Left ventricle myocardium inferior (tissue), 1 donor: ENCODE measurements at regions not wholly inside any gene's neighbourhood (a gene's known extent, or its start where the extent isn't known, plus 50 kb on each side); places are given as distances from the start of the nearest gene placed in this dataset.

Experiments used
- DNase-seq: peaks from one replicate; pipeline ENCODE4 v3.0.0-alpha.2; 2020
- H3K27ac ChIP-seq: fragments of 200-600 bp; replicated peaks from 2 replicates; pipeline ENCODE4 v1.8.0; 2021
- H3K27me3 ChIP-seq: fragments of 200-600 bp; 2 replicates; pipeline ENCODE4 v1.8.0; 2021; ENCODE audit warnings: low read depth
- H3K36me3 ChIP-seq: fragments of 200-600 bp; 2 replicates; pipeline ENCODE4 v1.8.0; 2021
- H3K4me1 ChIP-seq: fragments of 200-600 bp; 2 replicates; pipeline ENCODE4 v1.8.0; 2021
- H3K4me3 ChIP-seq: fragments of 200-600 bp; 2 replicates; pipeline ENCODE4 v1.8.0; 2021; ENCODE audit warnings: mild to moderate bottlenecking, moderate library complexity
- H3K9me3 ChIP-seq: fragments of 200-600 bp; replicated peaks from 2 replicates; pipeline ENCODE4 v1.8.0; 2021
- CTCF ChIP-seq: fragments of 200-600 bp; IDR thresholded peaks from 2 replicates; pipeline ENCODE4 v1.8.0; 2021; ENCODE audit warnings: antibody characterized with exemption, mild to moderate bottlenecking, borderline replicate concordance
- intact Hi-C: fragments of 100-400 bp; cut with micrococcal nuclease; formaldehyde crosslinking; loops from one replicate; pipeline ENCODE4 v1.11.0; 2022
- donor health status: DM: no; HTN: yes; CAD: no; lungs with severe emphysema.

- TF ChIP-seq CTCF: no peak
- H3K4me3 ChIP-seq: no peak overlapping the region
- DNase-seq: no peak
- H3K4me1 ChIP-seq: no peaks in the 10 kb centered on the region
- no peak overlapping the region for H3K27ac ChIP-seq
- no peaks in the 10 kb centered on the region for H3K9me3 ChIP-seq
- H3K36me3 ChIP-seq: no peaks in the 10 kb centered on the region
- intact Hi-C loops: no loop called here
- H3K27me3 ChIP-seq: peaks cover 34% of the 10 kb centered on the region
Measured at GRCh38 chr16:86961171-86961601, 356.0 kb downstream of the C16orf95 start.

GRCh38 chr16:86962259-86962658 lies 354.9 kb downstream of the C16orf95 start:
- no peaks in the 10 kb centered on the region for H3K36me3 ChIP-seq
- no peak for DNase-seq
- H3K27ac ChIP-seq: no peak overlapping the region
- TF ChIP-seq CTCF: no peak
- H3K9me3 ChIP-seq: no peaks in the 10 kb centered on the region
- no peak overlapping the region for H3K4me3 ChIP-seq
- peaks cover 23% of the 10 kb centered on the region for H3K27me3 ChIP-seq
- intact Hi-C loops: no loop called here
- no peaks in the 10 kb centered on the region for H3K4me1 ChIP-seq

- intact Hi-C loops: no loop called here
- no peak for TF ChIP-seq CTCF
- Histone ChIP-seq H3K36me3 (no peaks in the 10 kb centered on the region), H3K4me1 (no peaks in the 10 kb centered on the region), H3K27me3 (peaks cover 21% of the 10 kb centered on the region), H3K9me3 (no peaks in the 10 kb centered on the region), H3K27ac (no peak overlapping the region), H3K4me3 (no peak overlapping the region)
- DNase-seq: no peak
Measured at GRCh38 chr16:86962913-86963312, 354.3 kb downstream of the C16orf95 start.

- Histone ChIP-seq H3K4me3 (no peak overlapping the region), H3K4me1 (no peaks in the 10 kb centered on the region), H3K27ac (no peak overlapping the region), H3K36me3 (no peaks in the 10 kb centered on the region), H3K9me3 (no peaks in the 10 kb centered on the region), H3K27me3 (peaks cover 14% of the 10 kb centered on the region)
- DNase-seq: no peak
- intact Hi-C loops: no loop called here
- TF ChIP-seq CTCF: no peak
Measured at GRCh38 chr16:86963600-86964575, 353.3 kb downstream of the C16orf95 start.

GRCh38 chr16:86964796-86965241 lies 352.4 kb downstream of the C16orf95 start:
- no peak for DNase-seq
- H3K9me3 ChIP-seq: no peaks in the 10 kb centered on the region
- intact Hi-C loops: no loop called here
- no peaks in the 10 kb centered on the region for H3K36me3 ChIP-seq
- H3K4me3 ChIP-seq: no peak overlapping the region
- H3K4me1 ChIP-seq: no peaks in the 10 kb centered on the region
- TF ChIP-seq CTCF: no peak
- H3K27me3 ChIP-seq: peaks cover 9% of the 10 kb centered on the region
- H3K27ac ChIP-seq: no peak overlapping the region
